ENCODE measurements at regions not wholly inside any gene's neighbourhood (a gene's known extent, or its start where the extent isn't known, plus 50 kb on each side); places are given as distances from the start of the nearest gene placed in this dataset.

DNA sequence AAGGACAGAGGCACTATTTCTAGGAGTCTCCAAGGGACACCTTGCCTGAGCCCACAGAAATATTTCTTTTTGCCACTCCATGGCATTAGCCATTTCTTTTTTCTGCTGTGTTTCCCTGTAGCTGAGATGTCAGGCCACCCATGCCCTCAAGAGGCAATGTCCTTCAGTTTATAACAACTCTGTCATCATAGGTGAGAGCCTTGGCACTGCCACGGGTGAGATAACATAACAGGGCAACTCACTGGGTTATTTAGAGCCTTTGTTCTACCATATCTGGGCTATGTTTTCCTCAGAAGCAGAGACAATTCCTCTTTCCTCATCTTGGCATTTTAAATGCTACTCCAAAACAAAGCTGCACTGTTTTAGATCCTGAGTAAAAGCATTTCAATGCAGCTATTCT is 99.9 kb upstream of the MAOA start:
- FAIRE-seq = no peak

DNA sequence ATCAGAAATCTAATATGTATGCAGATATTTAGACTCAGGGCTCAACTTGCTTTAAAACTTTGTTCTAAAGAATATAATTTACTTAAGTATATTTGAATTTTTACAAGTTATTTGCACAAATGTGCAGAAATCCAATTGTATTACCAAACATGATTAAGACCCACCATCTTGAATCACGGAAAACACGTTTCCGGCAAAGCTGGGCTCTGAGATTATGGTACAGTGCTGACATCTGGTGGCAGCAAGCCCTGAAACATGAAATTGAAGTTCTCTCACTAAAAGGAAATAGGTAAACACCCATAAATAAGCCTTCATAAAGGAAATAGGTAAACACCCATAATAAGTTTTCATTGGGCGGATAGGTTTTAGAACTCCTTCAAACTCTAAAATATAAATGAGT is 98.3 kb upstream of the MAOA start:
- H4K20me1 ChIP-seq (ENCODE audit: control insufficient read depth, extremely low read depth, insufficient read depth, low read length) = no peaks in the 10 kb centered on the region
- no peak overlapping the region for H3K4me3 ChIP-seq (ENCODE audit: control insufficient read depth in 2 of 3, extremely low read depth in 1 of 3, insufficient read depth in 2 of 3, low read depth in 1 of 3, low read length in 3 of 3)
- H3K4me1 ChIP-seq (ENCODE audit: control insufficient read depth, extremely low read depth, insufficient read depth, low read length) = no peaks in the 10 kb centered on the region
- no peaks in the 10 kb centered on the region for H3K9me3 ChIP-seq (ENCODE audit: control insufficient read depth, low read depth, low read length)
- dilution Hi-C loops (cut with MboI; ENCODE audit: extremely low pct_ligation_motif_present, low sequenced_read_pairs) = no loop called here
- H3K79me2 ChIP-seq (ENCODE audit: control insufficient read depth, insufficient read depth, low read length) = no peaks in the 10 kb centered on the region
- no peaks in the 10 kb centered on the region for H3K9me1 ChIP-seq (ENCODE audit: control insufficient read depth, extremely low read depth, insufficient read depth, low read length)
- no peak overlapping the region for H3K27ac ChIP-seq (ENCODE audit: control insufficient read depth, insufficient read depth, low read length)
- no peak for FAIRE-seq
- TF ChIP-seq, protein P1, sequence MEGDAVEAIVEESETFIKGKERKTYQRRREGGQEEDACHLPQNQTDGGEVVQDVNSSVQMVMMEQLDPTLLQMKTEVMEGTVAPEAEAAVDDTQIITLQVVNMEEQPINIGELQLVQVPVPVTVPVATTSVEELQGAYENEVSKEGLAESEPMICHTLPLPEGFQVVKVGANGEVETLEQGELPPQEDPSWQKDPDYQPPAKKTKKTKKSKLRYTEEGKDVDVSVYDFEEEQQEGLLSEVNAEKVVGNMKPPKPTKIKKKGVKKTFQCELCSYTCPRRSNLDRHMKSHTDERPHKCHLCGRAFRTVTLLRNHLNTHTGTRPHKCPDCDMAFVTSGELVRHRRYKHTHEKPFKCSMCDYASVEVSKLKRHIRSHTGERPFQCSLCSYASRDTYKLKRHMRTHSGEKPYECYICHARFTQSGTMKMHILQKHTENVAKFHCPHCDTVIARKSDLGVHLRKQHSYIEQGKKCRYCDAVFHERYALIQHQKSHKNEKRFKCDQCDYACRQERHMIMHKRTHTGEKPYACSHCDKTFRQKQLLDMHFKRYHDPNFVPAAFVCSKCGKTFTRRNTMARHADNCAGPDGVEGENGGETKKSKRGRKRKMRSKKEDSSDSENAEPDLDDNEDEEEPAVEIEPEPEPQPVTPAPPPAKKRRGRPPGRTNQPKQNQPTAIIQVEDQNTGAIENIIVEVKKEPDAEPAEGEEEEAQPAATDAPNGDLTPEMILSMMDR (optimal IDR thresholded peaks at IDR 0.05 in 1 of 3, IDR thresholded peaks at IDR 0.05 in 1 of 3, conservative IDR thresholded peaks at IDR 0.05 in 1 of 3; ENCODE audit: extremely low read depth in 1 of 3, insufficient read depth in 2 of 3, low read length in 3 of 3) = peak; percentile 62 to 75 (median 71)
- TF ChIP-seq EZH2 (IDR thresholded peaks at IDR 0.05; ENCODE audit: low read length) = no peak
- no peaks in the 10 kb centered on the region for H3K36me3 ChIP-seq (ENCODE audit: control insufficient read depth in 2 of 2, extremely low read depth in 1 of 2, insufficient read depth in 2 of 2, low read length in 2 of 2)
- H3K4me2 ChIP-seq (ENCODE audit: control insufficient read depth, extremely low read depth, insufficient read depth, low read depth, low read length) = no peak overlapping the region
- H2AFZ ChIP-seq (ENCODE audit: control insufficient read depth, low read length) = no peak overlapping the region
- no peaks in the 10 kb centered on the region for H3K27me3 ChIP-seq (ENCODE audit: control insufficient read depth, extremely low read depth, insufficient read depth, low read length)
- DNase-seq (ENCODE audit: low read depth, low spot score) = no peak
- H3K9ac ChIP-seq (ENCODE audit: control insufficient read depth, extremely low read depth, insufficient read depth, low read length) = no peak overlapping the region

More for the DNA sequence above, 99.9 kb upstream of the MAOA start:
- Histone ChIP-seq H3K4me1 (ENCODE audit: control insufficient read depth, extremely low read depth, insufficient read depth, low read length) (peaks cover 6% of the 10 kb centered on the region), H3K9ac (ENCODE audit: control insufficient read depth, extremely low read depth, insufficient read depth, low read length) (no peak overlapping the region), H3K36me3 (ENCODE audit: control insufficient read depth in 2 of 2, extremely low read depth in 1 of 2, insufficient read depth in 2 of 2, low read length in 2 of 2) (no peaks in the 10 kb centered on the region), H3K9me1 (ENCODE audit: control insufficient read depth, extremely low read depth, insufficient read depth, low read length) (no peaks in the 10 kb centered on the region), H3K4me3 (ENCODE audit: control insufficient read depth in 2 of 3, extremely low read depth in 1 of 3, insufficient read depth in 2 of 3, low read depth in 1 of 3, low read length in 3 of 3) (no peak overlapping the region), H3K4me2 (ENCODE audit: control insufficient read depth, extremely low read depth, insufficient read depth, low read depth, low read length) (no peak overlapping the region), H3K79me2 (ENCODE audit: control insufficient read depth, insufficient read depth, low read length) (no peaks in the 10 kb centered on the region), H2AFZ (ENCODE audit: control insufficient read depth, low read length) (no peak overlapping the region), H3K9me3 (ENCODE audit: control insufficient read depth, low read depth, low read length) (no peaks in the 10 kb centered on the region), H3K27ac (ENCODE audit: control insufficient read depth, insufficient read depth, low read length) (no peak overlapping the region), H3K27me3 (ENCODE audit: control insufficient read depth, extremely low read depth, insufficient read depth, low read length) (no peaks in the 10 kb centered on the region), H4K20me1 (ENCODE audit: control insufficient read depth, extremely low read depth, insufficient read depth, low read length) (no peaks in the 10 kb centered on the region)
- TF ChIP-seq, protein P1 (optimal IDR thresholded peaks at IDR 0.05 in 1 of 3, IDR thresholded peaks at IDR 0.05 in 1 of 3, conservative IDR thresholded peaks at IDR 0.05 in 1 of 3; ENCODE audit: extremely low read depth in 1 of 3, insufficient read depth in 2 of 3, low read length in 3 of 3) = no peak
- TF ChIP-seq EZH2 (IDR thresholded peaks at IDR 0.05; ENCODE audit: low read length) = no peak
- dilution Hi-C loops (cut with MboI; ENCODE audit: extremely low pct_ligation_motif_present, low sequenced_read_pairs) = no loop called here
- no peak for DNase-seq (ENCODE audit: low read depth, low spot score)
